ENCODE measurements at regions not wholly inside any gene's neighbourhood (a gene's known extent, or its start where the extent isn't known, plus 50 kb on each side); places are given as distances from the start of the nearest gene placed in this dataset.
"Not testable (repeated sequence)": the region's sequence is repeated elsewhere in the genome, so short reads cannot be mapped to it uniquely, and the experiment has no call there.

- no peak for DNase-seq
Observed at GRCh38 chr12:11540156-11540555, 109.3 kb upstream of the ETV6 start.

- no peak for DNase-seq
Observed at GRCh38 chr12:11540615-11541310, 108.7 kb upstream of the ETV6 start.

GRCh38 chr12:11542599-11542998 lies 106.9 kb upstream of the ETV6 start:
- no peak for DNase-seq

- DNase-seq: no peak
Observed at GRCh38 chr12:11543457-11544158, 105.9 kb upstream of the ETV6 start.

GRCh38 chr12:11545484-11546330 lies 103.8 kb upstream of the ETV6 start:
- peak; percentile 30 for DNase-seq

- not testable (repeated sequence) for DNase-seq
Observed at GRCh38 chr12:11546582-11547270, 102.7 kb upstream of the ETV6 start.

- not testable (repeated sequence) for DNase-seq
Observed at GRCh38 chr12:11547271-11547646, 102.2 kb upstream of the ETV6 start.

GRCh38 chr12:11549119-11549518 lies 100.4 kb upstream of the ETV6 start:
- DNase-seq: no peak

GRCh38 chr12:11553871-11554533 lies 95.5 kb upstream of the ETV6 start:
- peak; percentile 41 for DNase-seq

GRCh38 chr12:11555195-11555594 lies 94.3 kb upstream of the ETV6 start:
- DNase-seq: no peak

- no peak for DNase-seq
Observed at GRCh38 chr12:11555743-11556625, 93.5 kb upstream of the ETV6 start.

GRCh38 chr12:11556682-11557081 lies 92.8 kb upstream of the ETV6 start:
- no peak for DNase-seq

GRCh38 chr12:11559626-11560340 lies 89.7 kb upstream of the ETV6 start:
- no peak for DNase-seq

GRCh38 chr12:11561411-11561810 lies 88.1 kb upstream of the ETV6 start:
- DNase-seq: no peak

- DNase-seq: no peak
Observed at GRCh38 chr12:11563785-11564739, 85.4 kb upstream of the ETV6 start.

- DNase-seq: no peak
Observed at GRCh38 chr12:11564984-11565651, 84.4 kb upstream of the ETV6 start.

- no peak for DNase-seq
Observed at GRCh38 chr12:11565752-11566151, 83.7 kb upstream of the ETV6 start.

GRCh38 chr12:11568155-11568761 lies 81.2 kb upstream of the ETV6 start:
- DNase-seq: no peak
